Eye (tissue), 1 donor: ENCODE measurements at regions not wholly inside any gene's neighbourhood (a gene's known extent, or its start where the extent isn't known, plus 50 kb on each side); places are given as distances from the start of the nearest gene placed in this dataset.

Source experiments
- DNase-seq: peaks from one replicate; pipeline ENCODE4 v3.0.0-alpha.2; 2015

- DNase-seq, result no peak
These were observed 441.2 kb upstream of the DSEL start for GRCh38 chr18:67957684-67958083.

- no peak for DNase-seq
These were observed 438.1 kb upstream of the DSEL start for GRCh38 chr18:67954594-67954993.

- no peak for DNase-seq
These were observed 434.6 kb upstream of the DSEL start for GRCh38 chr18:67951137-67951536.

DNA sequence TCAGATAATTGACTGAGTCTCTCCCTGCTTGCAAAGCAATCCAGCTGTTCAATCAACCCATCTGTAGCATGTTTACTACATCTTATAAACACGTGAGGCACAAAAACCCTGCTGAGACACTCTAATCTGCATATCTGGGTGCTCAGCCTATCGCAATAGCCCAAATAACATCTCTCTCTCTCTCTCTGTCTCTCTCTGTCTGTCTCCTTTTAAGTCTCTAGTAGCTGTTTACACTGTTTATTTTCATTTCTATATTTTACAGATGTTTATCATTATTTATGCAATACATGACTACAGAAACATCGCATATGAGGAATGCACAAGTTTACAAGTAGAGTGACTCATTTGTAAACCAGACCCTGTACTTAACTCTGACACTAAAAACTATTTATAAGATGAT, 422.1 kb upstream of the DSEL start:
- DNase-seq, result no peak

DNA sequence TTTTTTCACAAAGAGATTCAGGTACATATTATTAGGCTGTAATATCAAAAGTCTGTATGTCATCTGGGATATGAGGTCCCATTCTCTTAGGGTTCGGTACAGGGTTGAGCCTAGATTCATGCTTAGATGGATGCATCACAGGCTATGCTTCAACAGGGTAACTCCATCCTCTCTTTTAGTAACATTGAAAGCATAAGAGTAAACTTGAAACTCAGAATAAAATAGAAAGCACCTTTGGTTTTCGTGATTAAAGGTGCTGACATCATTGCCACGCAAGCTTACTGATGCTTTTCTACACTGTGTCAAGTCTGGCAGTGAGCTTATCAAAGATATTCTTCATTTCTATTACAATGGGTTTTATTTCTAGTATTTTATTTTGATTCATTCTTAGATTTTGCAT, 419.1 kb upstream of the DSEL start:
- DNase-seq, result no peak

- no peak for DNase-seq
These were observed 416.8 kb upstream of the DSEL start for GRCh38 chr18:67933271-67933670.

GRCh38 chr18:67932271-67932670, 415.8 kb upstream of the DSEL start:
- no peak for DNase-seq

DNA sequence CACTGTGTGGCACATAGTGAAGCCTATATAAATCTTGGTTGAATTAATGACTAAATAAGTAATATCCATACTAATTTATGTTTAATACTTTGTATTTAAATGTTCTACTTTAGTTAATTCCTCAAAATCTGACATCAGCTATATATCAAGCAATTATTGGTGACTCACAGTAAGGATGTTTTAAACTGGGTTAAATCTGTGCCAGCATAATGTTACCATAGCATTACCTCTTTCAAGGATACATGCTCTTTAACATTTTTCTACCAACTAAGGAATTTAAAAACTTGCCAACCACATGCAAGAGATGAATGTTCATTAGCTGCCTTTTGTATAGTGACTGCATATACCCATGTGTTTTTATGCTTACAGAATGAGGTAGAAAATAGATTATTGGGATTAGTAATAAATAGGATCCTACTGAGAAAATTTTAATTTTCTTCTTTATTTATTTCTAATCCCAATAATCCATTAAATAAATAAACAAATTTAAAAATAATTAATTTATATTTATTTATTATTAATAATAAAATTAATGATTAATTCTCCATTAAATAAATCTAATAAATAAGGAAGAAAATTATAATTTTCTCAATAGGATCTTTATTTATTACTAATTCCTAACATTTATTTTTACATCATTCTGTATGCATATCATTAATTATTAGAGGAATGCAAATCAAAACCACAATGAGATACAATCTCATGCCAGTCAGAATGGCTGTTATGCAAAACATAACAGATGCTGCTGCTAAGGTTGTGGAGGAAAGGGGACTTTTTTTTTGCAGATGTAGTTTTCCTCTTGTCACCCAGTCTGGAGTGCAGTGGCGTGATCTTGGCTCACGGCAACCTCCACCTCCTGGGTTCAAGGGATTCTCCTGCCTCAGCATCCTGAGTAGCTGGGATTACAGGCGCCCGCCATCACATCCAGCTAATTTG, 410.7 kb upstream of the DSEL start:
- no peak for DNase-seq

DNA sequence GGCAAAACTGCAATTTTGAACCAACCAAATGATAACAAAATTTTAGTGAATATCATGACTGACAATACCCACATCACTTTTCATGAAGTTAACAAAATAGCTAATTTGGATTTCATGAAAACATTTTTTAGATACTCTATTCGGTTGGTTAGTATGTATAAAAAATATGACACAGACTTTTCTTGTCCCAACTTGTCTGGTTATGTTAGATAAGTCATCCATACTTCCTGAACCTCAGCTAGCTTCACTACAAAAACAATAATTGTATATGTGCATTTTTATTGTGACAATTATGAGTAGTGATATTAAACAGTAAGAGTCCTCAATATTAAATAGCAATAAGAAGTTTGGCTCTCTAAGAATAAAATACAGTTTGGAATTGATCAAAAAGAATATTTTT, 408.1 kb upstream of the DSEL start:
- DNase-seq, result no peak

GRCh38 chr18:67919316-67919715, 402.8 kb upstream of the DSEL start:
- no peak for DNase-seq

- DNase-seq, result no peak
These were observed 399.6 kb upstream of the DSEL start for GRCh38 chr18:67916097-67916496.

DNA sequence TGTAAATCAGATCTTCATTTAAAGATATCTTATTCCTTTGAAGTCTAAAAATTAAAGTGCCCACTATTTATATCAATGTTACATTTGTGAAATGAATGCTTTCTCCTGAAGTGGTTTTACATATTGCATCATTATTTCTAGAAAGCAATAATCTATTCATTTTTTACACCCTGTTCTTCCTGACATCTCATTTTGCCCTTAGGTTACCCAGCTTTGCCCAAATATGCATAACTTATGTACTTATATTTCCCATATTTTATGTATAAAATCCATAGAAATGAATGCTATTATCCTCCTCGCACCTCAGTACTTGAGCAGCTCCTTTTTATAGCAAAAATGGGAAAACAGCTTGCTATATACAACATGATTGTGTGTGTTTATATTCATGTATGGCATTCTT, 396.5 kb upstream of the DSEL start:
- no peak for DNase-seq

GRCh38 chr18:67901573-67901972, 385.1 kb upstream of the DSEL start:
- no peak for DNase-seq

DNA sequence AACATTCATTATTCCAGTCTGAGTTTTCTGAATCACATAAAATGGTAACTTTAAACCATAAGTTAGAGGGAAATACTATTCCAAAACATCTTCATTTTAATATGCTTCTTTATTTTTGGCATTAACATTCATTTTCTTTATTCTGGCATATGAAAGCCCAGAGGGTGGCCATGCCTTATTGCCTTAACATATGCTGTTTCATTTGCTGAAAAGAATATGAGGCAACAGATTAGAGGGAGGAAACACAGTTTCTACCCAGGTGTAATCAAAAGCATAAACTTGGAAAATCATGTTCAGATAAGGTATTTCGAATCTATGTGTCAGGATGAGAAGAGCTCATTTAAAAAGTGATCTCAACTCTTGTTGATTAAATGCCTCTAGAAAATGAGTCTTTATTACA, 379.9 kb upstream of the DSEL start:
- DNase-seq, result no peak

DNA sequence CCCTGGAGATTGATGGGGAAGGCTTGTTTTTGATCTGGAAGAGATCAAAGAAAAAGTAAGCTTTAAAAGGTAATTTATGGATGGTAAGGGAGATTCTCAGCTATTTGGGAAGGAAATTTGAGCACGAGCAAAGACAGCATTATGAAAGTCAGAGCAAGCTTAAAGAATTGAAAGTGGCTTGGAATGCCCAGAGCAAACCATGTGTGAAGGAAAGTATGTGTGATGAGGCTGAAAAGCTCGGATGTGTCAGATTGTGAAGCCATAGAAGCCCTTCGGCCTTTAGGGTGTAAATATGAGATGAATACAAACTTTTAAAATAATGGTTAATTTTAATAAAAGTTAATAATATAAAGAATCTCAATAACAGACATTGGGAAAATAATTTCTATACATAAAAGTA, 377.4 kb upstream of the DSEL start:
- DNase-seq, result peak; percentile 89

- DNase-seq, result no peak
These were observed 360.4 kb upstream of the DSEL start for GRCh38 chr18:67876871-67877270.

- DNase-seq, result no peak
These were observed 359.4 kb upstream of the DSEL start for GRCh38 chr18:67875944-67876343.

DNA sequence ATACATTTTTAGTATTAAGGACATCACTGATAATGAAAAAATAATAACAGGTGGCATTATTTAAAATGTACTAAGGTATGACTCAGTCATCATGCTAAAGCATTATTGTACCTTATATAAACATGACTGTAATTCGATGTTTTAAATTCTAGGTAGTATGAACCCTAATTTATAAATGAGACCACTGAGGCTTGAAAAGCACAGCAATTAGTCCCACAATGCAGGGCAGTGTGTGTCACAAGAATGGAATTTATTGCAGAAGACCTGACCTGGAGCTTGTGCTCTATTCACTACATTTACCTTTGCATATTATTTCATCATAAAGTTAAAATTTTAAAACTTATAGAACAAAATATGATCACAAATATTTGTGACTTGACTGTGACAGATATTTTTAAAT, 358.5 kb upstream of the DSEL start:
- DNase-seq, result no peak

GRCh38 chr18:67865400-67865799, 348.9 kb upstream of the DSEL start:
- DNase-seq, result no peak

DNA sequence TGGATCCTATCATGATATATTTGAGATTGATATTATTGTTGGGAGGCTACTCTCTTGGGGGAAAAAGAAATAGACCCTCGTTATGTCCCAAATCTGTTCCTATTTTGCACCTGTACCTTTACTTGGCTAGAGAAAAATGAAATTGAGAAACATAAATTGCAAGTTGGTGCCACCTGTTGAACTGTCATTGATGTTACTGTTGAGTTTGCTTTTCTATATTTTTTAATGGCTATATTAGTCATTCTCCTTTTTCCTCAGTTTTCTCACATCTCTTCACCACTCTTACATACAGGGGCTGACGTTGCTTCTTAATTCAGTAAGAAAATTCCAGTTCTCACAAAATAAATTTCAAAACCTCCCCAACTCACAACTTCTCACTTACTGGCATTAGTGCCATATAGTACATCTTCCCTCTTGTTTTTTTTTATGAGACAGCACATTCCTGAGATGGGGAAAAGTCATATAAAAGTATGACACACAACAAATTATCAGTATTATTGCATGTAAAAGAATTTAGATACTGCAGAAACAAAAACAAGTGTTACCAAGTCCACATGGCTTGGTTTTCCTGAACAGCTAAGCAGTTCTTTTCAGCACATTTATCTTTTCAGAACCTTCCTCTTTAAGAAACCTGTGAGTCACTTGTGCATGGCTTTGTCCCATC, 348.3 kb upstream of the DSEL start:
- DNase-seq, result no peak

DNA sequence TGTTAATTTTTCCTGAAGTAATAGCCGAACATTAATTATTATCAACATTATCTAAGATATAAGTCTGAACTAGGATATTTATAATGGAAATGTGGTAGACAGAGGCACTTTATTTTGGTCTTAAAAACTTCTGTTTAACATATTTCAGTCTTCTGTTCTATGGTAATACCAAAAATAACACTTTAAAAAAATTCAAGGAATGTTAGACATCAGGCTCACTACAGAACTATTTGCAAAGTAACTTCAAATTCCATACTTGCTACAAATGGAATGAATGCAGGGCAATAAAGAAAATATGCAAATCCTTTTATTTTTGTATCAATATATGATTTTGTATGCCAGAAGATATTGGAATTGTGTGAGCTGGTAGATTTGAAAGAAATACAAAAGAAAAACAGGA, 345.5 kb upstream of the DSEL start:
- DNase-seq, result no peak

- no peak for DNase-seq
These were observed 337.8 kb upstream of the DSEL start for GRCh38 chr18:67854340-67854739.

- no peak for DNase-seq
These were observed 330.0 kb upstream of the DSEL start for GRCh38 chr18:67846422-67847098.

DNA sequence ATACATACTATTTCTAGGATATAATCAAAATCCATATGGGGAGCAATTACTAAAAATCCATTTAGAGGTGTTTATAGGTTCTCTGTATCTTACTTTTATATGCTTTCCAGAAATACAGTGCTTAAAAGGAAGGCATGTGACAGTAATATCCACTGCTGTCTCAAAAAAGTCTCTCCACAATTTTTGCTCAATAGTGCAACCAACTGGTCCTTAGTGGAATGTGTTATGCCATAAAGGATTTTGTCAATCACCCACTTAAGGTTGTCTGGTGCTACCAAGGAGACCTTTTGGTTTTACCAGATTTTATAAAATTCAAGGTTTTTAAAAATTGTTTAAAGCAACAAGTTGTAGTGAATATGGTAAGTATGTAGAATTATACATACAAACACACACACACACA, 328.5 kb upstream of the DSEL start:
- DNase-seq, result no peak
